ENCODE measurements at regions not wholly inside any gene's neighbourhood (a gene's known extent, or its start where the extent isn't known, plus 50 kb on each side); places are given as distances from the start of the nearest gene placed in this dataset.

DNA sequence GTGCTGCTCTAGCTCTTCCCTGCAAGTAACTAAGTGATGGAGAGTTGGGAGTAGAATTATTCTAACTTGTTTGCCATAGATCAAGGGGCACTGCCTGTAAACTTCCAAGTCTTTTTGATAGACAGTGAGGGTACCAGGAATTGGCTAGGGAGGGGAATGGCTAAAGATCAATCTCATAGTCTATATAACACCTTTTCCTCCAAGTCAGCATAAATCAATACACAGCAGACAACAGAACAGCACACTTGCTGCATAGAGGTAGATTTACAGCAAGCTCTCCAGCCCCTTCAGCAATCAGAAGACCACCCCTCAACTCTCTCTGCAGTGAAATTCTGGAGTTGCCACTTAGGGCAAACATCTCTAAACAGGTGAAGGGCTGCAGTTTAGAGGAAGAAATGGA is 643.5 kb upstream of the KLF4 start:
- DNase-seq = no peak

- no peak for DNase-seq
These were observed 641.3 kb upstream of the KLF4 start for GRCh38 chr9:108130905-108131304.

DNA sequence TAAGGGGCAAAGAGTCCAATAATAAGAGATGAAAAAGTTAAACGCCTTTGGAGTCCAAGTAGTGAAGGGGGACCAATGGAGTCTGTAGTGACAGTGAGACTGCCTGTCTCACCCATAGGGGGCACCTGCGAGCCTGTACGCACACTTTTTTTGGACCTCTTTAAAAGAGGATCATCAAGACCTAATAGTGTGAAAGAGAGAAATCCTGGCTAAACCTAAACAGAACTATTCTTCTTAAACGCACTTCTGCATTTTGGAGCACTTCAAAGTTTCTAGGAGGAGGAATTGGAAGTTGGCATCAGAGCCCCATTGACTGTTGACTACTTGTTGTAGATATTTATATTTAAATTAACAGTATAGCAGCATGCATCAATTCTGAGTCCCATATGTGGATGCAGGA is 636.1 kb upstream of the KLF4 start:
- no peak for DNase-seq

GRCh38 chr9:108119530-108120113 is 630.1 kb upstream of the KLF4 start:
- DNase-seq = peak; percentile 46

DNA sequence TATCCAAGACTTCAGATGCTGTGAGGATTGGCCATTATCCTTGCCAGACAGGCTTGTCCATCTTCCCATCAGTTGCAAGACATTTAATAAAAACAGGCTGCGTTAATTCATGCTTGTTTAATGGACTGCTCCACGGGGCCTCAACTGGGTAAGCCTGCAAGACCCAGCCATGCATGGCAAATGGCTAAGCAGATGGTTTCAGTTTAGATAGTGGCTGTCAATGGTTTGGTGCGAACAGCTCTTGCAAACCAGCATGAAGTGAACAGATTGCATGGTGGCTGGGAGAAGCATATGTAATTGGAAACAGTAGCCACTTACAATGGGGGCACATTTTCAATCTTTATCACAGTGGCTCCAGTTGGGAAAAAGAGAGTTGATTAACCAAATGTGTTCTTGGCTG is 628.2 kb upstream of the KLF4 start:
- DNase-seq = no peak

GRCh38 chr9:108117306-108117705 is 627.7 kb upstream of the KLF4 start:
- no peak for DNase-seq

DNA sequence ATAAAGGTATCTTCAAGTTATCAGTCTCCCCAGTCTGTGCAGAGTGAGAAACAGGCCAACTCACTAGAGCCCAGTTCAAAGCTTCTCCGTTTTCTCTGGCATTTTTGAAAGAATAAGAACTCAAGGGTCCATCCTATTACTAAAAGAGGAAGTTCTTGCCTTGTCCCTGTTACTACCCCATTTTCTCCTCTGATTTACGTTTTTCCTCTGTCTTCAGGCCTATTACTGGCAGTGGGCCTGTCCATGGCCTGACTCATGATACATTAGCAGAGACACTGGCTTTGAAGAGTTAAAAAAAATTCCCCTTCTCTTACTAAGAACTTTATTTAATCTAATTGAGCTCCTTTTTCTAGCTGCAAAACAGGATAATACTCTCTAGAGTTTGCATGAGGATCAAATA is 624.0 kb upstream of the KLF4 start:
- DNase-seq = peak; percentile 30

- no peak for DNase-seq
These were observed 620.5 kb upstream of the KLF4 start for GRCh38 chr9:108109927-108110690.

- peak; percentile 56 for DNase-seq
These were observed 619.4 kb upstream of the KLF4 start for GRCh38 chr9:108108852-108109448.

- DNase-seq = peak; percentile 24
These were observed 618.8 kb upstream of the KLF4 start for GRCh38 chr9:108108280-108108851.

GRCh38 chr9:108105885-108106284 is 616.3 kb upstream of the KLF4 start:
- DNase-seq = no peak

- DNase-seq = no peak
These were observed 615.4 kb upstream of the KLF4 start for GRCh38 chr9:108104991-108105390.

DNA sequence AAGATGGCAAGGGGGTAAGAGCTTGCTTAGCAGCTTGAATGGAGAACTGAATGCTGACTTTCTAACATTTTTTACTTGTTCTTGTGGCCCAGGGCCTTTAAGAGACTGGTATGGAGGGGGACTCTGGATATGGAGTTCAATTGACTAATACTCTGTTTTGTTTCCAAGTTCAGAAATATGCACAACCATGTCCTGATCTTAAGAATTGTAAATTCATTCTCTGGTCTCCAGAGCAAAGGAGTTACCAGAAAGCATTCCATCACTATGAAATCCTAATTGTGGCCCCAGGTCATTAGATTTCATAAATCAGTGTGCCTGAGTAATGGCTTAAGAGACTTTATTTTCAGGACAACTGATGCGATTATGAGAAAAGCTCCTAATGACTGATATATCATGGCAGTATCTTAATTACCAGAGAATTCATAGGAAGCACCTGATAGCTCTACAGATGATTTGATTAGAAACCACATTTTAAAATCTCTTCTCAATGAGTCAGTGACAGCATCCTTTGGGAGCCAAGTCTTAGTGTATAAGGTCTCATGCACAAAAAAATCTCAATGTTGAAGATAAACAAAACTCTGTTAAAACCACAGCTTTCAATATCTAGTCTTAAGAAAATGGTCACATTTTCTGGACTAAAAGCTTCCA is 613.6 kb upstream of the KLF4 start:
- DNase-seq = no peak

- DNase-seq = no peak
These were observed 611.8 kb upstream of the KLF4 start for GRCh38 chr9:108101410-108101809.

DNA sequence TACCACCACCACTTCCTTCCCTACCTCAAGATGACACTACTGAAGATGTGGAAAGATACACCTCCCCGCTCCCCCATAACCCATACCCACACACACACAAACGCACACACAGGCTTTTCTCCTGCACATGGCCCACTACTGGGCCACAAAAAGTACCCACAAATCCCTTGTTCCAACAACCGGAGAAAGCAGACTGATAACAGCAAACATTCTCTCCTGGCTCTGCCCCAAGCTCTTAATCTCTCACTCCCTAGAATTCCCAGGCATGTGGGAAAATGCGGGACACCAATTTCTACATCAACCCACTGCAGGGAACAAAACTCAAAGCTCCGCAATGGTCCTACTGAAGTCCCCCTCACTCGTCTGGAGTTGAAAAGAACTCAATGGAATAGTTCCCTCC is 611.0 kb upstream of the KLF4 start:
- DNase-seq = peak; percentile 16

DNA sequence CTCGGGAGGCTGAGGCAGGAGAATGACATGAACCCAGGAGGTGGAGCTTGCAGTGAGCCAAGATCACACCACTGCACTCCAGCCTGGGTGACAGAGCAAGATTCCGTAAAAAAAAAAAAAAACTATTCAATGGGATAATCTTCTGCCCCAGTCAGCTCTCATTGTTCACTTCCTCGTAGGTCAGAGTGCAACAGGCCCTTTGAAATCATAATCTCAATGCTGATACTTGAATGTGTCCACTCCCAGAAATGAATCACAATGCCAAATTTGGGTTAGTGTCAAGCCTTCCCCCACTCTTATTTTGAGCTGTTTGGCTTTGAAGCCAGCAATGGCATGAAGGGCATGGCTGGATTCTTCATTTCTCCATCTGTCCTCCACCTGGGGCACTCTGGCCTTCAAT is 610.3 kb upstream of the KLF4 start:
- no peak for DNase-seq

- DNase-seq = no peak
These were observed 605.9 kb upstream of the KLF4 start for GRCh38 chr9:108095496-108095895.

DNA sequence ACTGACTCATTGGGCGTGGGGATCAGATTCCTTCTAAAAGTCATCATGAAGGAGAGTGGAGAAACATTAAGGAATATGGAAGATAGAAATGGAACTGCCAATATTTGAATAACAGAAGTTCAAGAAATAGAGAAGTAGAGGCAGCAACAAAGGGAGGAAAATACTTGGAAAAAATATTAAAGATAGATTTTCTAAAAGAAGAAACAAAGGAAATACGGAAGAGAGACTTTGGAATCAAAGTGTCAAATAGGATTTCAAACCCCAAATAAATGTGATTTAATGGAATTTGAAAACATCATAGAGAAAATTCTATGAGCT is 605.1 kb upstream of the KLF4 start:
- no peak for DNase-seq

GRCh38 chr9:108093773-108094675 is 604.5 kb upstream of the KLF4 start:
- DNase-seq = peak; percentile 89

DNA sequence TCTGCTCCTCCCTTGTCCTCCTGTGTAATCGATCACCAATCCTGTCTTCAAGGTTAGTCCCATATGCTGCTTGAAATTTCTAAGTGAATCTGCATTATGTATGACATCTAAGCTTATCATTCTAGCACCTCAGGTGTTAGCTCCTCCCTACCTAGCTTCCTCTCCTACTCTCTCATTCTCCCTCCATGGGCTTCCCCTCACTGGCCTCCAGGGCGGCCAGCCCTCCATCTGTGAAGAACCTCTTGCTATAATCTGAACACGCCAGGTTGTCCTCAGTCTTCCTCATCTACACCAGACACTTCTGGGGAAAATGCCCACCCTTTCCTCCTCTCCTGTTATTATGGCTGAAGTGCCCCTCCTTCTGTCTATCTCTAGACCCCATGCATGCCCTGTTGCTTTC is 599.3 kb upstream of the KLF4 start:
- DNase-seq = no peak

DNA sequence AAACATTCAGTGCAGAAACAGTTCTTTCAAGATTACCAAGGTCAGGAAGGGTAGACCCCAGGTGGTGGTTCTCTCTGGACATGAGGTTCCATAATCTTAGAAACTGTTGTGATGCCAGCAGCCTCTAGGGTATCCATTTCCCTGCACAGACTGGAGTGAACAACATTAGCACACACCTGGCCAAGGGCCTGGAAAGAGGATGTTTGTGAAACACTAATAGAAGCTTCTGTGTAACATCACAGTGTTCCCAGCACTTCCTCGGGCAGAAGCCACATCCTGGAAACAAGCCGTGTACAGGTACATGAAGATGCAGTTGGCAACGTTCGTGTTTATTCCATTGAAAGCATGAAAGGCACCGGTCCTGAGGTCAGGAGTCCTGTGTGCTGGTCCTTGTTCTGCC is 598.2 kb upstream of the KLF4 start:
- DNase-seq = no peak

DNA sequence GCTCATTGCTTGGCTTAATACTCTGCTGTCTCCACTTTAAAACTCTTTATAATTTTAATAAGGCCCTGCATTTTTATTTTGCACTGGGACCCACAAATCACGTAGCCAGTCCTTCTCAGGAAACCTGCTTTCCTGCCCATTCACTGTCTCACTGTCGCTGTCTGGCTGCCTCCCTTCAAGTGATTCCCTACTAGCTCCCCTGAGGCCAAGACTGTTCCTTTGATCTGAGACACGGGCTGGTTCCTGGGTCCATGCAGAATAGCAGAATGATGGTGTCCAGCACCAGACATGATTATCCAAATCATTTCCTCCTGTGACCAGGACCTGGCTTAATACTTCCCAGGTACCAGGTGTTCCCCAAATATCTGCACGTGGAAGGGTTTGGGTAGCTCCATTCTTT is 597.1 kb upstream of the KLF4 start:
- DNase-seq = no peak

DNA sequence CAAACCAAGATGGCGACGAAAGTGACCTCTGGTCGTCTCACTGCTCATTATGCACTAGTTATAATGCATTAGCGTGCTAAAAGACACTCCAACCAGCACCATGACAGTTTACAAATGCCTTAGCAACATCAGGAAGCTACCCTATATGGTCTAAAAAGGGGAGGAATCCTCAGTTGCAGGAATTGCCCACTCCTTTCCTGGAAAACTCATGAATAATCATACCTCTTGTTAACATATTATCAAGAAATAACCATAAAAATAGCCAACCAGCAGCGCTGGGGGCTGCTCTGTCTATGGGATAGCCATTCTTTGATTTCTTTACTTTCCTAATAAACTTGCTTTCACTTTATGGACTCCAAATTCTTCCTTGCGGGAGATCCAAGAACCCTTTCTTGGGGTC is 595.7 kb upstream of the KLF4 start:
- DNase-seq = no peak

Data from hematopoietic multipotent progenitor cell treated with erythropoietin and hydrocortisone succinate and interleukin-3 and kit ligand, for 4 days (in vitro differentiated cells).